Vagina (tissue), 2 donors: ENCODE measurements at regions not wholly inside any gene's neighbourhood (a gene's known extent, or its start where the extent isn't known, plus 50 kb on each side); places are given as distances from the start of the nearest gene placed in this dataset.

Experiments used
- DNase-seq, 2 donors: peaks; one replicate each; pipeline ENCODE4 v3.0.0-alpha.2; 2017; ENCODE audit errors: extremely low spot score in 2 of 2
- H3K27ac ChIP-seq: fragments of 200-600 bp; sonication (generic); one replicate; pipeline ENCODE4 v1.5.1; 2019
- H3K27me3 ChIP-seq: fragments of 200-600 bp; sonication (generic); one replicate; pipeline ENCODE4 v1.5.1; 2019
- H3K36me3 ChIP-seq, 2 donors: fragments of 200-600 bp; sonication (generic); one replicate each; pipeline ENCODE4 v1.5.1; 2017 to 2019
- H3K4me1 ChIP-seq: fragments of 200-600 bp; sonication (generic); one replicate; pipeline ENCODE4 v1.5.1; 2019
- H3K4me3 ChIP-seq, 2 donors: fragments of 200-600 bp; sonication (generic); 1 replicate in 1 of 2; 2 replicates in 1 of 2; pipeline ENCODE4 v1.5.1; 2016 to 2019
- H3K9me3 ChIP-seq: fragments of 200-600 bp; sonication (generic); one replicate; pipeline ENCODE4 v1.5.1; 2019
- POLR2A ChIP-seq, 2 donors: fragments of 450-650 bp; IDR thresholded peaks; one replicate each; pipeline ENCODE4 v1.6.1; 2017; ENCODE audit warnings: antibody characterized with exemption in 2 of 2, mild to moderate bottlenecking in 2 of 2, moderate library complexity in 2 of 2
- POLR2AphosphoS5 ChIP-seq, 2 donors: sonication (generic); formaldehyde crosslinking; IDR thresholded peaks; one replicate each; pipeline ENCODE4 v1.9.0; 2017; ENCODE audit warnings: antibody characterized with exemption in 2 of 2, mild to moderate bottlenecking in 2 of 2, low read depth in 1 of 2; ENCODE audit not compliant: insufficient read depth in 1 of 2
- intact Hi-C: fragments of 100-400 bp; cut with DNase I; formaldehyde crosslinking; loops from one replicate; pipeline ENCODE4 v1.15.1; 2023
- TF ChIP-seq, protein P1 (sequence below), 3 experiments: fragments of 450-650 bp in 2 of 3; fragments of 200-600 bp in 1 of 3; sonication (generic) in 1 of 3; IDR thresholded peaks; one replicate each; pipeline ENCODE4 v1.5.1; 2017 to 2019; ENCODE audit warnings: antibody characterized with exemption in 3 of 3, mild to moderate bottlenecking in 2 of 3, moderate library complexity in 2 of 3

DNA sequence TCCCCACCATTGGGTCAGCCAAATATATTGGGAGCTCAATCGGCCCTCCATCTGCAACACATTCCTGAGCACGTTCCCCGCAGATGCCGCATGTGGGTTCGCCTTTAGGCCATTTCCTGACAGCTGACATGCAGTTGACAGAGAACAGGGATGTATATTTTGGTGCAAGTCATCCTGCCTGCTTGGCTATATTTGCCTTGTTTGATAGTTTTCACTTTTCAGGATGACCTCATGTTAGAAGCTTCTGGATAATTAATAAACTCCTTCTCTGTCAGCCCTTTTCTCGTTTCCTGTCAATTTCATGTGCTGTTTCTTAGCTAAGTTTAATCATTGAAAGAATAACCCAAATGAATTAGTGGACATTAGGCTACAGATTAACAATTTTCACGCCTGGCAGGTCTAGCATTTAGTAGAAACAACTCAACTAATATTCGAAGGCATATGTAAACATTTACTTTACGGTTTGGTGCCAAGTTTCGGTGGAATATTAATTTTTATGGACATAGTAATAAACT is 105.8 kb upstream of the SLC5A12 start:
- intact Hi-C loops, result no loop called here
- TF ChIP-seq POLR2AphosphoS5 (IDR thresholded peaks at IDR 0.05; ENCODE audit: insufficient read depth in 1 of 2, low read depth in 1 of 2) (no peak), POLR2A (IDR thresholded peaks at IDR 0.05) (no peak)
- TF ChIP-seq, protein P1, sequence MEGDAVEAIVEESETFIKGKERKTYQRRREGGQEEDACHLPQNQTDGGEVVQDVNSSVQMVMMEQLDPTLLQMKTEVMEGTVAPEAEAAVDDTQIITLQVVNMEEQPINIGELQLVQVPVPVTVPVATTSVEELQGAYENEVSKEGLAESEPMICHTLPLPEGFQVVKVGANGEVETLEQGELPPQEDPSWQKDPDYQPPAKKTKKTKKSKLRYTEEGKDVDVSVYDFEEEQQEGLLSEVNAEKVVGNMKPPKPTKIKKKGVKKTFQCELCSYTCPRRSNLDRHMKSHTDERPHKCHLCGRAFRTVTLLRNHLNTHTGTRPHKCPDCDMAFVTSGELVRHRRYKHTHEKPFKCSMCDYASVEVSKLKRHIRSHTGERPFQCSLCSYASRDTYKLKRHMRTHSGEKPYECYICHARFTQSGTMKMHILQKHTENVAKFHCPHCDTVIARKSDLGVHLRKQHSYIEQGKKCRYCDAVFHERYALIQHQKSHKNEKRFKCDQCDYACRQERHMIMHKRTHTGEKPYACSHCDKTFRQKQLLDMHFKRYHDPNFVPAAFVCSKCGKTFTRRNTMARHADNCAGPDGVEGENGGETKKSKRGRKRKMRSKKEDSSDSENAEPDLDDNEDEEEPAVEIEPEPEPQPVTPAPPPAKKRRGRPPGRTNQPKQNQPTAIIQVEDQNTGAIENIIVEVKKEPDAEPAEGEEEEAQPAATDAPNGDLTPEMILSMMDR (IDR thresholded peaks at IDR 0.05), result no peak
- Histone ChIP-seq H3K9me3 (peaks cover 11% of the 10 kb centered on the region), H3K4me3 (no peak overlapping the region), H3K27ac (peak overlapping the region; percentile 11), H3K27me3 (no peaks in the 10 kb centered on the region), H3K36me3 (peaks cover 0 to 7% of the 10 kb centered on the region in 2 donors), H3K4me1 (no peaks in the 10 kb centered on the region)
- no peak for DNase-seq

DNA sequence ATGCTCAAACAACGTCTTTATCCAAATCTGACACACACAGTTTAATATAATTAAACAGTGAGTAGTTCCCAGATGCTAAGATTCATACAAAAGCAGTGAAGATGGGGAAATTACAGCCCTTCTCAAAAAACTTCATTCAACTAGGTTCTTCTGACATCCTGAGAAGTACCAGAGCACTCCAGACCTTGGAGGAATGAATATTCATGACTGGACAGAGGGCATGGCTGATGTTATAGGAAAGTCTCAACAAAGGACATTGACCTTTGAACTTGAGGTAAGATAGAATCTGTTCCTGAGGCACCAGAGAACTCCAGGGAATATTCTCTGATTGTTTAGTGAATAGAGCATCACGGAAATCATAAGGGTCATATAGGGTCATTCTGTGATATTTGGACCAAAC is 106.4 kb upstream of the SLC5A12 start:
- no peak overlapping the region for H3K4me3 ChIP-seq
- no peak overlapping the region for H3K27ac ChIP-seq
- intact Hi-C loops, result no loop called here
- H3K4me1 ChIP-seq, result no peaks in the 10 kb centered on the region
- no peak for DNase-seq
- TF ChIP-seq, protein P1 (IDR thresholded peaks at IDR 0.05), result no peak
- TF ChIP-seq POLR2AphosphoS5 (IDR thresholded peaks at IDR 0.05; ENCODE audit: insufficient read depth in 1 of 2, low read depth in 1 of 2) (no peak), POLR2A (IDR thresholded peaks at IDR 0.05) (no peak)
- H3K9me3 ChIP-seq, result peaks cover 11% of the 10 kb centered on the region
- H3K27me3 ChIP-seq, result no peaks in the 10 kb centered on the region
- peaks cover 0 to 7% of the 10 kb centered on the region in 2 donors for H3K36me3 ChIP-seq

DNA sequence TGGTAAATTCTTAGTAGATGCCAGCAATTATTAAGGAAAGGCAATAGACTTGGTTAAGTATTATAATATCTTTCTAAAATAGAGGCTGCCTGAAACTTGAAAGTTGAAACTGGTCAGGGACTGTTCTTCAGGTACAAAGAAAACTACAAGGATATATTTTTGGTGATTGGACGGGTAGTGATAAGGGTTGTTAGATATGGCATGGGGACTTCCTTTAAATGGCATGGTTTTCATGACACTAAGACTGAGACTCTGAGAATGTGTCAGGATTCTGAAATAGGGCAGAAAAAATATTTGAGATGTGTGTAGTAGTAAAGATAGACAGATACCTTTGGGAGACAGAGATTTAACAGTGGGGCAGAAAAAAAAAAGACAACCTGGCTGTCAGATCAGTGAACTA is 108.4 kb upstream of the SLC5A12 start:
- Histone ChIP-seq H3K27me3 (no peaks in the 10 kb centered on the region), H3K27ac (no peak overlapping the region), H3K9me3 (no peaks in the 10 kb centered on the region), H3K36me3 (no peaks in the 10 kb centered on the region), H3K4me3 (no peak overlapping the region), H3K4me1 (no peaks in the 10 kb centered on the region)
- TF ChIP-seq, protein P1 (IDR thresholded peaks at IDR 0.05), result no peak
- TF ChIP-seq POLR2AphosphoS5 (IDR thresholded peaks at IDR 0.05; ENCODE audit: insufficient read depth in 1 of 2, low read depth in 1 of 2), result no peak
- TF ChIP-seq POLR2A (IDR thresholded peaks at IDR 0.05), result no peak
- intact Hi-C loops, result no loop called here
- no peak for DNase-seq

DNA sequence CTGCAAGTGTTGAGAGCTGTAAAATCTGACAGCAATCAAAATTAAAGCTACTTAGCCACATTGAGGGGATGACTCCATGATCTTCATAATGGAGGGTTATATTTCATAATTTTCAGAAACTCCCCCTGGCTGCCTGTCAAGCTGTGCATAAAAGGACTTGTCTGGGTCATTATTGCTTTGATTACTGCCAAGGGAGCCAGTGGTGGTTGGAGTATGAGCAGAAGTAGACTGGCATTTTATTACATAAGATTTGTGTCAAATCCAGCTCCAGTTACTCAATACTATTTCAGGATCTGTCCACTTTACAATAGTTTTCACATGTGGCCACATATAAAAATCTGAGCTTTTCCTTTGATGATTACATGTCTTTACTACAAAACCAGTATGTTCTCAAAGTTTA is 108.9 kb upstream of the SLC5A12 start:
- Histone ChIP-seq H3K4me3 (no peak overlapping the region), H3K27ac (no peak overlapping the region), H3K36me3 (no peaks in the 10 kb centered on the region), H3K27me3 (no peaks in the 10 kb centered on the region), H3K9me3 (no peaks in the 10 kb centered on the region), H3K4me1 (no peaks in the 10 kb centered on the region)
- DNase-seq, result no peak
- intact Hi-C loops, result no loop called here
- TF ChIP-seq POLR2AphosphoS5 (IDR thresholded peaks at IDR 0.05; ENCODE audit: insufficient read depth in 1 of 2, low read depth in 1 of 2), result no peak
- TF ChIP-seq POLR2A (IDR thresholded peaks at IDR 0.05), result no peak
- TF ChIP-seq, protein P1 (IDR thresholded peaks at IDR 0.05), result no peak

DNA sequence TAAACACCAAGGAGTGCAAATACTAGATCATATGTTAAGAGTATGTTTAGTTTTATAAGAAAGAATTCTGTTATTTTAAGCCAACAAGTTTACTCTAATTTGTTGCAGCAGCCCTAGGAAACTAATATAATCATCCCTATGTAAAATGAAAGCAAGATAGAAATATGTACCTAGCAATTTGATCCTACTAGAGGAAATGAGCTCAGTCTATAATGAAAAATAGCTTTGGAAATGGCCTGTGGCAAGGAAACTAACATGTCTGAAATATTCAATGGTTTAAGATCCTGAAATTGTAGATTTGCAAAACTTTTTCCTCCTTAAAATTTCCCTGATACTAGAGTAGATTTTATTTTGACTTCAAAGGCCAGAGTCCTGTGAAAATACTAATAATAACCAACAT is 112.7 kb upstream of the SLC5A12 start:
- no peak for DNase-seq
- Histone ChIP-seq H3K27me3 (no peaks in the 10 kb centered on the region), H3K36me3 (no peaks in the 10 kb centered on the region), H3K9me3 (no peaks in the 10 kb centered on the region), H3K4me3 (no peak overlapping the region), H3K27ac (no peak overlapping the region), H3K4me1 (peaks cover 1% of the 10 kb centered on the region)
- TF ChIP-seq POLR2AphosphoS5 (IDR thresholded peaks at IDR 0.05; ENCODE audit: insufficient read depth in 1 of 2, low read depth in 1 of 2), result no peak
- TF ChIP-seq POLR2A (IDR thresholded peaks at IDR 0.05), result no peak
- TF ChIP-seq, protein P1 (IDR thresholded peaks at IDR 0.05), result no peak
- intact Hi-C loops, result no loop called here
